GM18867 (cell line): ENCODE measurements at regions not wholly inside any gene's neighbourhood (a gene's known extent, or its start where the extent isn't known, plus 50 kb on each side); places are given as distances from the start of the nearest gene placed in this dataset.

Source experiments
- ATAC-seq: cut with Tn5 transposase; IDR thresholded peaks from one replicate; pipeline ENCODE4 v1.9.1; 2021; ENCODE audit warnings: mild to moderate bottlenecking, moderate library complexity; ENCODE audit not compliant: unreplicated experiment

GRCh38 chr17:13735861-13736260 is 134.1 kb upstream of the HS3ST3A1 start:
- ATAC-seq = no peak

- ATAC-seq = no peak
Observed at GRCh38 chr17:13736916-13737315, 135.2 kb upstream of the HS3ST3A1 start.

GRCh38 chr17:13740686-13741085 is 139.0 kb upstream of the HS3ST3A1 start:
- no peak for ATAC-seq

GRCh38 chr17:13741744-13742143 is 140.0 kb upstream of the HS3ST3A1 start:
- ATAC-seq = no peak

GRCh38 chr17:13743906-13744305 is 142.2 kb upstream of the HS3ST3A1 start:
- ATAC-seq = no peak

GRCh38 chr17:13746404-13746803 is 144.7 kb upstream of the HS3ST3A1 start:
- ATAC-seq = no peak

GRCh38 chr17:13749166-13749890 is 147.6 kb upstream of the HS3ST3A1 start:
- no peak for ATAC-seq

GRCh38 chr17:13749891-13750235 is 148.1 kb upstream of the HS3ST3A1 start:
- no peak for ATAC-seq

- no peak for ATAC-seq
Observed at GRCh38 chr17:13750816-13751793, 149.4 kb upstream of the HS3ST3A1 start.

GRCh38 chr17:13753154-13753553 is 151.4 kb upstream of the HS3ST3A1 start:
- no peak for ATAC-seq

GRCh38 chr17:13753771-13754170 is 152.0 kb upstream of the HS3ST3A1 start:
- no peak for ATAC-seq

- ATAC-seq = no peak
Observed at GRCh38 chr17:13755851-13756250, 154.1 kb upstream of the HS3ST3A1 start.

GRCh38 chr17:13756763-13757162 is 155.0 kb upstream of the HS3ST3A1 start:
- no peak for ATAC-seq

GRCh38 chr17:13757871-13758270 is 156.1 kb upstream of the HS3ST3A1 start:
- ATAC-seq = no peak

- ATAC-seq = no peak
Observed at GRCh38 chr17:13759518-13760335, 158.0 kb upstream of the HS3ST3A1 start.

- ATAC-seq = no peak
Observed at GRCh38 chr17:13761038-13761603, 159.4 kb upstream of the HS3ST3A1 start.

- ATAC-seq = no peak
Observed at GRCh38 chr17:13765701-13766100, 164.0 kb upstream of the HS3ST3A1 start.

GRCh38 chr17:13770702-13771101 is 169.0 kb upstream of the HS3ST3A1 start:
- ATAC-seq = no peak

GRCh38 chr17:13775450-13775849 is 173.7 kb upstream of the HS3ST3A1 start:
- no peak for ATAC-seq

- no peak for ATAC-seq
Observed at GRCh38 chr17:13776027-13776551, 174.4 kb upstream of the HS3ST3A1 start.

GRCh38 chr17:13777003-13777402 is 175.3 kb upstream of the HS3ST3A1 start:
- no peak for ATAC-seq
